ENCODE measurements at regions not wholly inside any gene's neighbourhood (a gene's known extent, or its start where the extent isn't known, plus 50 kb on each side); places are given as distances from the start of the nearest gene placed in this dataset.

DNA sequence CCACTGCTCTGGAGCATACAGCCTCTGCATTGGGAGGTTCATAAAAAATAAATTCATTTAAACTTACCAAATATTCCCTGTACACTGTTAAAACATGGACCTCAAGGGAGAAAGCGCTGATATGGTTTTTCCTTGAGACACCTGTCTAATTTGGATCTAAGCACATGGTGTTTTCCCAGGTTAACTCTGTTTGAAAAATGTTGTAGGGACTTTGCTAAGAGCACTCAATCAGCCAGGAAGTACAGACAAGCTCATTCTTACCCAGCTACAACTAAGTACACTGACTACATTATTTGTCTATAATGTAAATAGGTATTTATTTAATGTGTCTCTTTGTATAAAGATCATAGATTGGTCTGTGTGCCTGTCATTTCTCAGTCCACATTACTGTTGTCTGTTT, 61.8 kb upstream of the BCAR3 start:
- Histone ChIP-seq H3K4me3 (no peak overlapping the region), H3K36me3 (no peaks in the 10 kb centered on the region), H3K27me3 (no peaks in the 10 kb centered on the region), H3K27ac (no peak overlapping the region), H3K4me1 (no peaks in the 10 kb centered on the region), H3K9me3 (no peaks in the 10 kb centered on the region)
- intact Hi-C loops (cut with DNase I) = no loop called here
- DNase-seq (ENCODE audit: low spot score in 2 of 2) = no peak
- TF ChIP-seq, protein P1, sequence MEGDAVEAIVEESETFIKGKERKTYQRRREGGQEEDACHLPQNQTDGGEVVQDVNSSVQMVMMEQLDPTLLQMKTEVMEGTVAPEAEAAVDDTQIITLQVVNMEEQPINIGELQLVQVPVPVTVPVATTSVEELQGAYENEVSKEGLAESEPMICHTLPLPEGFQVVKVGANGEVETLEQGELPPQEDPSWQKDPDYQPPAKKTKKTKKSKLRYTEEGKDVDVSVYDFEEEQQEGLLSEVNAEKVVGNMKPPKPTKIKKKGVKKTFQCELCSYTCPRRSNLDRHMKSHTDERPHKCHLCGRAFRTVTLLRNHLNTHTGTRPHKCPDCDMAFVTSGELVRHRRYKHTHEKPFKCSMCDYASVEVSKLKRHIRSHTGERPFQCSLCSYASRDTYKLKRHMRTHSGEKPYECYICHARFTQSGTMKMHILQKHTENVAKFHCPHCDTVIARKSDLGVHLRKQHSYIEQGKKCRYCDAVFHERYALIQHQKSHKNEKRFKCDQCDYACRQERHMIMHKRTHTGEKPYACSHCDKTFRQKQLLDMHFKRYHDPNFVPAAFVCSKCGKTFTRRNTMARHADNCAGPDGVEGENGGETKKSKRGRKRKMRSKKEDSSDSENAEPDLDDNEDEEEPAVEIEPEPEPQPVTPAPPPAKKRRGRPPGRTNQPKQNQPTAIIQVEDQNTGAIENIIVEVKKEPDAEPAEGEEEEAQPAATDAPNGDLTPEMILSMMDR (IDR thresholded peaks at IDR 0.05) = no peak

DNA sequence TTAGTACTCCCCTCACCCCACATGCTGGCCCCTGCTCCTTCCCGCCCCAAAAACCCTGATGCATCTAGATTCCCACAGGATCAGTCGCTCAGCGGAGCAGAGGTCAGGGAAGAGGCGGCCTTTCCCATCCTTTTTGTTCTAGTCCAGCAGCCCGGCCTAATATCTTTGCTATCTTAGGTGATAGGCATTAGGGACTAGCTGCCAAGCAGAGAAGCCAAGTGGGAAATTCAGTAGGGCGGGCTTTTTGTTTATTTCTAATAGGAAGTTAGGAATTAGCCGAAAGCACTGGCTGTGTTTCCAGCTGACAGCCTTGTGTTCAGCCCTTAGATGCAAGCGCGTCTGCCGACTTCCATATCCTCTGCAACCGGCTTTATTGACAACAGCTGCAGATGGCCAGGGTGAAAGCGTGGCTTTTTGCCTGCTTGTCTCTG, 59.0 kb upstream of the BCAR3 start:
- Histone ChIP-seq H3K27ac (no peak overlapping the region), H3K4me1 (no peaks in the 10 kb centered on the region), H3K4me3 (no peak overlapping the region), H3K36me3 (no peaks in the 10 kb centered on the region), H3K27me3 (no peaks in the 10 kb centered on the region), H3K9me3 (no peaks in the 10 kb centered on the region)
- no peak for DNase-seq (ENCODE audit: low spot score in 2 of 2)
- TF ChIP-seq, protein P1 (IDR thresholded peaks at IDR 0.05) = no peak
- intact Hi-C loops (cut with DNase I) = no loop called here

DNA sequence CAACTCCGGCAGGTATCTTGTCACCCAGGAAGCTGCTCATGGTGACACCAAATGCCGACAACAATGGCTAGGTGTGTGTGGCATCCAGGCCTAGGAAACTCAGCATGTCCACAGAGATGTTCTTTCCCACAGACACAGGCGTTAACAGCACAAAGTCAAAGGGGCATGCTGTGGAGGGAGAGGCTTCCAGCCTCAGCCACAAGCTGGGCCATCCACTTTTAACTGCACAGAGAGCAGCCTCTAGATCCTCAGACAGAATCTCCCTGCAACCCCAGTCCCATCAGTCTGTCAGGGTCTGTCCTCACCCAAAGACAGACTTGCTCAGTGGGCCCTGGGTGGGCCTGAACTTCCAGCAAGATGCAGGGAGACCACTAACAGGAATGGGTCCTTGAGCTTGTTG, 58.5 kb upstream of the BCAR3 start:
- no peak overlapping the region for H3K4me3 ChIP-seq
- no peak for DNase-seq (ENCODE audit: low spot score in 2 of 2)
- H3K27me3 ChIP-seq = no peaks in the 10 kb centered on the region
- H3K27ac ChIP-seq = no peak overlapping the region
- no peaks in the 10 kb centered on the region for H3K4me1 ChIP-seq
- no peaks in the 10 kb centered on the region for H3K9me3 ChIP-seq
- TF ChIP-seq, protein P1 (IDR thresholded peaks at IDR 0.05) = no peak
- intact Hi-C loops (cut with DNase I) = no loop called here
- no peaks in the 10 kb centered on the region for H3K36me3 ChIP-seq

DNA sequence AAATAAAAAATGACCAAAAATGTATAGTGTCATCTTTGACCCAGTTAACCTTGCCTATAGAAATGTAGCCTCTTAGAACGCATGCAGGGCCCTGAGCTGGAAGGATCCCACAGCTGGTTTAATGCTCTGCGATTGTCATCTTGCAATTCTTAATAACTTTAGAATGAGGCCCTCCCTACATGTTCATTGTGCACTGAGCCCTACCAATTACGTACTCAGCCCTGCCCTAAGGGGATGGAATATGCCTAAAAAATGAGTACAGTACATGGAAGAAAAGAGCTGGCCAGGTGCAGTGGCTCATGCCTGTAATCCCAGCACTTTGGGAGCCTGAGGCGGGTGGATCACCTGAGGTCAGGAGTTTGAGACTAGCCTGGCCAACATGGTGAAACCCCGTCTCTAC, 57.8 kb upstream of the BCAR3 start:
- Histone ChIP-seq H3K36me3 (no peaks in the 10 kb centered on the region), H3K4me1 (no peaks in the 10 kb centered on the region), H3K27ac (no peak overlapping the region), H3K4me3 (no peak overlapping the region), H3K27me3 (no peaks in the 10 kb centered on the region), H3K9me3 (no peaks in the 10 kb centered on the region)
- intact Hi-C loops (cut with DNase I) = no loop called here
- DNase-seq (ENCODE audit: low spot score in 2 of 2) = no peak
- TF ChIP-seq, protein P1 (IDR thresholded peaks at IDR 0.05) = no peak

DNA sequence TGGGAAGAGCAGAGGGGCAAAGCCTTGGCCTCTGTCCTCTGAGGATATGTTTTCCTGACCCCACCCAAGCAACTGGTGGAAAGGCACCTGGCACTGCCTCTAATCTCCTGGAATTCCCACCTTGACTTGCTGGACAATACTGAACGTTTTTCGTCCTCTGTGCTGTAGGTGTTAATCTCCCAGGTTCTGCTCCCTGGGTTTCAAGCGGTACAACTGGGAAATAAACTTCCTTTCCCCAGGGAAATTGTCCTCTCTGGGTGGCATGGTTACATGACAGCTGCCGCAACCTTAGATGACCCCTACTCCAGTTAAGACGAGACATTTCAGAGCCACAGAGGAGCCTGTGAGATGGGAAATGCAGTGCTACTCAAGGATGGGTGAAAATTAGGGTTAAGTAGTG, 57.3 kb upstream of the BCAR3 start:
- Histone ChIP-seq H3K27ac (no peak overlapping the region), H3K36me3 (no peaks in the 10 kb centered on the region), H3K4me1 (no peaks in the 10 kb centered on the region), H3K9me3 (no peaks in the 10 kb centered on the region), H3K27me3 (no peaks in the 10 kb centered on the region), H3K4me3 (no peak overlapping the region)
- no peak for DNase-seq (ENCODE audit: low spot score in 2 of 2)
- intact Hi-C loops (cut with DNase I) = no loop called here
- TF ChIP-seq, protein P1 (IDR thresholded peaks at IDR 0.05) = no peak

DNA sequence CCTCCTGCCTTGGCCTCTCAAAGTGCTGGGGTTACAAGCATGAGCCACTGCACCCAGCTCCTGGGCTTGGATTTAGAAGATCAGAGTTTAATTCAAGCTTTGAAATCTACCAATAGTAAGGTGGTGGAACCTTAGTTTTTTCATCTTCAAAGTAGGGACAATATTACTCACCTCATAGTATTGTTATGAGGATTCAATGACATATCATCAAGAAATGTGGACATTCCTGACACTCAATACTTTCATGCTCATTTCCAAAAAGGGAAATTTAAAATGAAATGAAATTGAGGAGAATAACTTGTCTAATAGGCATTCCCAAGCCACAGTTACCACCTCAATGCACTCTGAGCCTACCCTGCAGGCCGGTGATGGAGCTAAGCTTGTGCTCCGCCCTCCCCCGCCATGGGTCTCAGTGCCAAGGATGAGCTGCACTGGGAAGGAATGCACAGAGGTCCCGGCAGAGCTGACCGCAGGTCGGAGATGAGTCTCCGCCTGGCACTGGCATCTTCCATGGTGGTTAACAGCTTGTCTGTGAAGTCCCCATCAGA, 56.5 kb upstream of the BCAR3 start:
- intact Hi-C loops (cut with DNase I) = no loop called here
- Histone ChIP-seq H3K4me1 (no peaks in the 10 kb centered on the region), H3K36me3 (no peaks in the 10 kb centered on the region), H3K27ac (no peak overlapping the region), H3K4me3 (no peak overlapping the region), H3K27me3 (no peaks in the 10 kb centered on the region), H3K9me3 (no peaks in the 10 kb centered on the region)
- TF ChIP-seq, protein P1 (IDR thresholded peaks at IDR 0.05) = no peak
- no peak for DNase-seq (ENCODE audit: low spot score in 2 of 2)

Data from ascending aorta (tissue), 2 donors.